A549 (cell line): ENCODE measurements at regions not wholly inside any gene's neighbourhood (a gene's known extent, or its start where the extent isn't known, plus 50 kb on each side); places are given as distances from the start of the nearest gene placed in this dataset.

Experiments
- ATAC-seq, 2 experiments: fragments of 200-7000 bp in 1 of 2; fragments of >200 bp in 1 of 2; cut with Nextera tagmentation in 1 of 2; cut with Tn5 transposase in 1 of 2; 3 replicates each; pipeline versions ENCODE4 v1.8.0 to v1.9.1; 2018 to 2020; ENCODE audit warnings: mild to moderate bottlenecking in 1 of 2, moderate library complexity in 1 of 2
- CTCF ChIA-PET: fragments of 300-600 bp; sonication (Branson Sonifier 250); formaldehyde crosslinking; extraction: SDS; loops from one replicate; lab custom pipeline; 2021; ENCODE audit warnings: antibody characterized with exemption, inconsistent platforms; lab: Yijun Ruan, JAX
- POLR2A ChIA-PET: fragments of 350-600 bp; formaldehyde crosslinking; extraction: SDS; loops from one replicate; lab custom pipeline; 2021; ENCODE audit warnings: antibody characterized with exemption, inconsistent platforms; lab: Yijun Ruan, JAX
- DNase-seq, 2 experiments: peaks; one replicate each; pipeline versions ENCODE4 v3.0.0 to v3.0.0-alpha.2; 2011 to 2016; ENCODE audit warnings: low read depth in 1 of 2, low spot score in 1 of 2
- FAIRE-seq: peaks from 2 replicates; lab custom pipeline; 2011; peaks lifted over from hg19 to GRCh38; lab: Jason Lieb, UNC
- H3K27ac ChIP-seq, 2 experiments: fragments of >200 bp; sonication (Bioruptor Twin); formaldehyde crosslinking; 3 replicates each; pipeline ENCODE4 v1.5.1; 2016 to 2017
- H3K4me1 ChIP-seq: fragments of >200 bp; sonication (Bioruptor Twin); formaldehyde crosslinking; 3 replicates; pipeline ENCODE4 v1.6.1; 2016
- H3K4me2 ChIP-seq: fragments of >200 bp; sonication (Bioruptor Twin); formaldehyde crosslinking; 3 replicates; pipeline ENCODE4 v1.6.1; 2016
- H3K4me3 ChIP-seq: fragments of >200 bp; sonication (Bioruptor Twin); formaldehyde crosslinking; 3 replicates; pipeline ENCODE4 v1.5.1; 2016
- H3K9me3 ChIP-seq: fragments of >200 bp; sonication (Bioruptor Twin); formaldehyde crosslinking; 3 replicates; pipeline ENCODE4 v1.6.1; 2016
- CBX2 ChIP-seq: fragments of 200-600 bp; sonication (generic); IDR thresholded peaks from 2 replicates; pipeline ENCODE4 v1.6.1; 2016; ENCODE audit warnings: low read depth, mild to moderate bottlenecking, borderline replicate concordance
- EHF ChIP-seq: fragments of 250-450 bp; sonication (Bioruptor Pico); IDR thresholded peaks from 2 replicates; pipeline ENCODE4 v1.5.0; 2020; ENCODE audit warnings: mild to moderate bottlenecking
- ESRRA ChIP-seq: fragments of 150-350 bp; IDR thresholded peaks from 2 replicates; pipeline ENCODE4 v1.6.1; 2014; ENCODE audit warnings: mild to moderate bottlenecking, low read length, borderline replicate concordance
- FOXS1 ChIP-seq: fragments of 250-450 bp; sonication (Bioruptor Pico); IDR thresholded peaks from 2 replicates; pipeline ENCODE4 v1.5.0; 2020; ENCODE audit warnings: mild to moderate bottlenecking, moderate library complexity
- HOXB5 ChIP-seq: fragments of 250-450 bp; sonication (Bioruptor Pico); IDR thresholded peaks from 2 replicates; pipeline ENCODE4 v1.5.0; 2020; ENCODE audit warnings: mild to moderate bottlenecking, moderate library complexity
- JUN ChIP-seq, 2 experiments: fragments of >200 bp; sonication (Bioruptor Twin); formaldehyde crosslinking; IDR thresholded peaks; 2 replicates in 1 of 2; 3 replicates in 1 of 2; pipeline ENCODE4 v1.6.1; 2016 to 2017
- NR3C1 ChIP-seq: fragments of >200 bp; sonication (Bioruptor Twin); formaldehyde crosslinking; IDR thresholded peaks from 3 replicates; pipeline ENCODE4 v1.6.1; 2017
- PHF8 ChIP-seq: fragments of 200-600 bp; sonication (generic); IDR thresholded peaks from 2 replicates; pipeline ENCODE4 v1.6.1; 2016; ENCODE audit warnings: low read depth, mild to moderate bottlenecking, antibody characterized with exemption, moderate library complexity, borderline replicate concordance
- POLR2AphosphoS2 ChIP-seq: conservative IDR thresholded peaks from 2 replicates; pipeline ENCODE4 v1.6.1; 2012; ENCODE audit warnings: low read length, improper control_type of control experiment, inconsistent platforms
- RAD21 ChIP-seq, 2 experiments: fragments of >200 bp in 1 of 2; sonication (Bioruptor Twin) in 1 of 2; formaldehyde crosslinking in 1 of 2; IDR thresholded peaks in 1 of 2; conservative IDR thresholded peaks in 1 of 2; 2 replicates in 1 of 2; 3 replicates in 1 of 2; pipeline ENCODE4 v1.6.1; 2012 to 2018; ENCODE audit warnings: inconsistent platforms in 1 of 2
- RFX5 ChIP-seq: fragments of 450-650 bp; IDR thresholded peaks from 2 replicates; pipeline ENCODE4 v1.7.1; 2014; ENCODE audit warnings: antibody characterized with exemption, mild to moderate bottlenecking, moderate library complexity
- RNF2 ChIP-seq: fragments of 200-600 bp; sonication (generic); IDR thresholded peaks from 2 replicates; pipeline ENCODE4 v1.6.1; 2016; ENCODE audit warnings: low read depth, mild to moderate bottlenecking, antibody characterized with exemption, moderate library complexity, borderline replicate concordance
- SREBF2 ChIP-seq: fragments of 450-650 bp; IDR thresholded peaks from 2 replicates; pipeline ENCODE4 v1.6.1; 2014; ENCODE audit warnings: mild to moderate bottlenecking, moderate library complexity
- TFCP2L1 ChIP-seq: fragments of 250-450 bp; sonication (Bioruptor Pico); IDR thresholded peaks from 2 replicates; pipeline ENCODE4 v1.5.0; 2021; ENCODE audit warnings: mild to moderate bottlenecking
- ZFP36 ChIP-seq: fragments of 450-650 bp; IDR thresholded peaks from 2 replicates; pipeline ENCODE4 v1.6.1; 2014; ENCODE audit warnings: borderline replicate concordance; ENCODE audit not compliant: partially characterized antibody
- WGBS: methylation state at CpG from one replicate; pipeline ENCODE4 v1.1.6; 2017; ENCODE audit errors: missing lambda C conversion rate; 5-methylcytosine and 5-hydroxymethylcytosine counted together
- TF ChIP-seq, protein P1 (sequence below): fragments of 250-450 bp; sonication (Bioruptor Pico); IDR thresholded peaks from 2 replicates; pipeline ENCODE4 v1.5.0; 2020; ENCODE audit warnings: low read depth, mild to moderate bottlenecking, moderate library complexity
- TF ChIP-seq, protein P2 (sequence below): IDR thresholded peaks from 2 replicates; pipeline ENCODE4 v1.6.1; 2012
- TF ChIP-seq, protein P3 (sequence below): fragments of >200 bp; sonication (Bioruptor Twin); formaldehyde crosslinking; IDR thresholded peaks from 3 replicates; pipeline ENCODE4 v1.6.1; 2016
- TF ChIP-seq, protein P4 (sequence below): fragments of 200-600 bp; sonication (generic); IDR thresholded peaks from 2 replicates; pipeline ENCODE4 v1.6.1; 2016; ENCODE audit warnings: antibody characterized with exemption, mild to moderate bottlenecking, moderate library complexity

DNA sequence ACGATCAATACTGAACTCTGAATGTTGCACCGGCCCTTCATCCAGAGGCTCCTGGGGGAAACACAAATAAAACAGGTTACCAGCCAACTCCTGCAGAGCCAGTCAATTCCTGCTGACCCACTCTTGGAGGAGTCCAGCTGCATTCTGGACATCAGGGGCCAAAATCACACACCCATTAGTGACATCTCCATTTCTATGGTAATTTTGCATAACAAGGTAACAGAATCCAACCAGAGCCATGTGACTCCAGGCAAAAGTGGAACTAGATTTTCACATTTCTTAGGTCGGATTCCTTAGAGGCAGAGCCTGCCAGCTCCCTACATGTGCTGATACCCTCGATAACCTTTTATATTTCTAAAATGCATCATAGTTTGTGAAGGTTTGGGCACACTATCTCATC lies 119.2 kb upstream of the CTNNB1 start:
- no peak for FAIRE-seq
- no peak for ATAC-seq
- CTCF ChIA-PET: no interaction called here
- WGBS: 12% methylated on average over 2 of the region's 4 CpGs
- H3K4me2 ChIP-seq: no peak overlapping the region
- TF ChIP-seq CBX2: no peak
- TF ChIP-seq SREBF2: no peak
- TF ChIP-seq, protein P1, sequence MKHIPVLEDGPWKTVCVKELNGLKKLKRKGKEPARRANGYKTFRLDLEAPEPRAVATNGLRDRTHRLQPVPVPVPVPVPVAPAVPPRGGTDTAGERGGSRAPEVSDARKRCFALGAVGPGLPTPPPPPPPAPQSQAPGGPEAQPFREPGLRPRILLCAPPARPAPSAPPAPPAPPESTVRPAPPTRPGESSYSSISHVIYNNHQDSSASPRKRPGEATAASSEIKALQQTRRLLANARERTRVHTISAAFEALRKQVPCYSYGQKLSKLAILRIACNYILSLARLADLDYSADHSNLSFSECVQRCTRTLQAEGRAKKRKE: no peak
- TF ChIP-seq ZFP36: no peak
- no peak for TF ChIP-seq PHF8
- TF ChIP-seq, protein P2, sequence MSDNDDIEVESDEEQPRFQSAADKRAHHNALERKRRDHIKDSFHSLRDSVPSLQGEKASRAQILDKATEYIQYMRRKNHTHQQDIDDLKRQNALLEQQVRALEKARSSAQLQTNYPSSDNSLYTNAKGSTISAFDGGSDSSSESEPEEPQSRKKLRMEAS: no peak
- TF ChIP-seq EHF (CRISPR knock-in tag): no peak
- TF ChIP-seq NR3C1: no peak
- TF ChIP-seq ESRRA: no peak
- TF ChIP-seq JUN (IDR thresholded peaks at IDR 0.05): no peak
- TF ChIP-seq RFX5: no peak
- no peak for TF ChIP-seq HOXB5 (CRISPR knock-in tag)
- TF ChIP-seq, all 56 proteins: peak for 0
- no peaks in the 10 kb centered on the region for H3K4me1 ChIP-seq
- no peak for DNase-seq
- H3K4me3 ChIP-seq: no peak overlapping the region
- H3K9me3 ChIP-seq: no peaks in the 10 kb centered on the region
- POLR2A ChIA-PET: no interaction called here
- H3K27ac ChIP-seq: no peak overlapping the region

DNA sequence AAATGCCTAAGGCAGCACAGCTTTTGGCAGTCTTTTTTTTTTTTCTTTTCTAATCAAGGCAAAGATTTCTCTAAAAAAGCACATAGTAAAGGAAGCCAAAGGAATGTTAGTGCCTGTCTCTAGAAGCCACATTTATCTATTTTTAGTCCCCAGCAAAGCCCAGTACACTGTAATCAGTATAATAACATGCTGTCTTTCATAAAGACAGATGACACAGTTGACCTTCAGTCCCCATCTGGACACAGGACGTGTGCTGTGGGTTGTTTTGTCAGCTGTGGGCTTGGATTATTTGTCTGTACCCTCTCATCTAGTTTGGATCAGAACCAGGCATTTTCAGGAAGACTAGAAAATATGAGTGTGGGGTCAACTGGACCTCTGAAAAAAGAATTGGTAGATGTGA lies 110.4 kb upstream of the CTNNB1 start:
- no peak overlapping the region for H3K4me2 ChIP-seq
- H3K27ac ChIP-seq: no peak overlapping the region
- TF ChIP-seq SREBF2: no peak
- no peak for TF ChIP-seq TFCP2L1 (CRISPR knock-in tag)
- TF ChIP-seq RAD21 (conservative IDR thresholded peaks at IDR 0.05 in 1 of 2, IDR thresholded peaks at IDR 0.05 in 1 of 2): no peak
- TF ChIP-seq, protein P3, sequence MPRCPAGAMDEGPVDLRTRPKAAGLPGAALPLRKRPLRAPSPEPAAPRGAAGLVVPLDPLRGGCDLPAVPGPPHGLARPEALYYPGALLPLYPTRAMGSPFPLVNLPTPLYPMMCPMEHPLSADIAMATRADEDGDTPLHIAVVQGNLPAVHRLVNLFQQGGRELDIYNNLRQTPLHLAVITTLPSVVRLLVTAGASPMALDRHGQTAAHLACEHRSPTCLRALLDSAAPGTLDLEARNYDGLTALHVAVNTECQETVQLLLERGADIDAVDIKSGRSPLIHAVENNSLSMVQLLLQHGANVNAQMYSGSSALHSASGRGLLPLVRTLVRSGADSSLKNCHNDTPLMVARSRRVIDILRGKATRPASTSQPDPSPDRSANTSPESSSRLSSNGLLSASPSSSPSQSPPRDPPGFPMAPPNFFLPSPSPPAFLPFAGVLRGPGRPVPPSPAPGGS: no peak
- no peak for TF ChIP-seq RNF2
- TF ChIP-seq, protein P4, sequence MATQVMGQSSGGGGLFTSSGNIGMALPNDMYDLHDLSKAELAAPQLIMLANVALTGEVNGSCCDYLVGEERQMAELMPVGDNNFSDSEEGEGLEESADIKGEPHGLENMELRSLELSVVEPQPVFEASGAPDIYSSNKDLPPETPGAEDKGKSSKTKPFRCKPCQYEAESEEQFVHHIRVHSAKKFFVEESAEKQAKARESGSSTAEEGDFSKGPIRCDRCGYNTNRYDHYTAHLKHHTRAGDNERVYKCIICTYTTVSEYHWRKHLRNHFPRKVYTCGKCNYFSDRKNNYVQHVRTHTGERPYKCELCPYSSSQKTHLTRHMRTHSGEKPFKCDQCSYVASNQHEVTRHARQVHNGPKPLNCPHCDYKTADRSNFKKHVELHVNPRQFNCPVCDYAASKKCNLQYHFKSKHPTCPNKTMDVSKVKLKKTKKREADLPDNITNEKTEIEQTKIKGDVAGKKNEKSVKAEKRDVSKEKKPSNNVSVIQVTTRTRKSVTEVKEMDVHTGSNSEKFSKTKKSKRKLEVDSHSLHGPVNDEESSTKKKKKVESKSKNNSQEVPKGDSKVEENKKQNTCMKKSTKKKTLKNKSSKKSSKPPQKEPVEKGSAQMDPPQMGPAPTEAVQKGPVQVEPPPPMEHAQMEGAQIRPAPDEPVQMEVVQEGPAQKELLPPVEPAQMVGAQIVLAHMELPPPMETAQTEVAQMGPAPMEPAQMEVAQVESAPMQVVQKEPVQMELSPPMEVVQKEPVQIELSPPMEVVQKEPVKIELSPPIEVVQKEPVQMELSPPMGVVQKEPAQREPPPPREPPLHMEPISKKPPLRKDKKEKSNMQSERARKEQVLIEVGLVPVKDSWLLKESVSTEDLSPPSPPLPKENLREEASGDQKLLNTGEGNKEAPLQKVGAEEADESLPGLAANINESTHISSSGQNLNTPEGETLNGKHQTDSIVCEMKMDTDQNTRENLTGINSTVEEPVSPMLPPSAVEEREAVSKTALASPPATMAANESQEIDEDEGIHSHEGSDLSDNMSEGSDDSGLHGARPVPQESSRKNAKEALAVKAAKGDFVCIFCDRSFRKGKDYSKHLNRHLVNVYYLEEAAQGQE: no peak
- no peak for TF ChIP-seq FOXS1 (CRISPR knock-in tag)
- TF ChIP-seq RFX5: no peak
- no peaks in the 10 kb centered on the region for H3K9me3 ChIP-seq
- H3K4me1 ChIP-seq: no peaks in the 10 kb centered on the region
- ATAC-seq (no peak), FAIRE-seq (no peak), DNase-seq (no peak)
- ChIA-PET CTCF (interaction anchor here (0.6 kb wide), 1 partner anchor 46 kb away, joined by 3 read pairs; no protein-coding TSS in a partner anchor), POLR2A (no interaction called here)
- no peak overlapping the region for H3K4me3 ChIP-seq
- WGBS: 0% methylated on average over 1 of the region's 1 CpG

DNA sequence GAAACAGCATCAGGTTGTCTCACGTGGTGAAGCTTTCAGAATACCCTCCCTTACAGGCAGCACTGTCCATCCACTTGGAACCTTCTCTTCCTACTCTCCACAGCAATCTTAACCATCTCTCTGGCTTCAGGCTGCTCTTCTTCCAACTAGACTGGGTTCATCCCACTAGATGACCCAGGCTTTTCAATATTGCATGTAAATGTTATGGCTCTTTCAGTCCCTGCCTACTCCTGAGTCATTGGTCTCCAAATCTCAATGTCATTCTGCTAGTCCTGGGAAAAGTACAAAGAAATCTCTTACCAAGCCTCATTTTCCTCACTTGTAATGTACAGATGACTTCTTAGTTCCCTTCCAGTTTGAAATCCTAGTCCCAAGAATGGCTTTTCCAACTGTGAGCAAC lies 109.7 kb upstream of the CTNNB1 start:
- CTCF ChIA-PET: no interaction called here
- H3K27ac ChIP-seq: no peak overlapping the region
- FAIRE-seq (no peak), ATAC-seq (no peak), DNase-seq (no peak)
- no peak overlapping the region for H3K4me2 ChIP-seq
- 0% methylated on average over 1 of the region's 1 CpG for WGBS
- H3K4me3 ChIP-seq: no peak overlapping the region
- TF ChIP-seq POLR2AphosphoS2 (no peak), NR3C1 (no peak), FOXS1 (CRISPR knock-in tag) (no peak)
- TF ChIP-seq, all 56 proteins: peak for 0
- POLR2A ChIA-PET: no interaction called here
- no peaks in the 10 kb centered on the region for H3K4me1 ChIP-seq
- H3K9me3 ChIP-seq: no peaks in the 10 kb centered on the region
